Endothelial cell of umbilical vein (primary cell): ENCODE measurements at regions not wholly inside any gene's neighbourhood (a gene's known extent, or its start where the extent isn't known, plus 50 kb on each side); places are given as distances from the start of the nearest gene placed in this dataset.

Experiments
- BruUV-seq: library from RNA; stranded (reverse); fragments of 400-500 nt; replicated peaks from 2 replicates; lab custom pipeline; 2021; lab: Mats Ljungman, UMichigan
- CTCF ChIA-PET: fragments of 300-600, 350-600 bp; sonication (Branson Sonifier 250); formaldehyde crosslinking; loops from one replicate; lab custom pipeline; 2021; ENCODE audit warnings: antibody characterized with exemption, inconsistent platforms; lab: Charles Lee
- POLR2A ChIA-PET: fragments of 300-600, 350-600 bp; sonication (Branson Sonifier 250); formaldehyde crosslinking; loops from one replicate; lab custom pipeline; 2021; ENCODE audit warnings: antibody characterized with exemption, inconsistent platforms; lab: Charles Lee
- DNase-seq: peaks from one replicate; pipeline ENCODE4 v3.0.0-alpha.2; 2011; ENCODE audit warnings: low read depth, low spot score
- FAIRE-seq: peaks from 2 replicates; lab custom pipeline; 2011; peaks lifted over from hg19 to GRCh38; lab: Jason Lieb, UNC
- H2AFZ ChIP-seq: 2 replicates; pipeline ENCODE4 v1.6.0; 2012; ENCODE audit warnings: low read depth, low read length, control low read depth, inconsistent platforms
- H3K27ac ChIP-seq: 2 replicates; pipeline ENCODE4 v1.5.1; 2011; ENCODE audit warnings: low read depth, mild to moderate bottlenecking, control low read depth, low read length, moderate library complexity; ENCODE audit not compliant: insufficient read depth
- H3K27me3 ChIP-seq, 2 experiments: 2 replicates each; pipeline versions ENCODE4 v1.6.0 to v1.6.1; 2011; ENCODE audit warnings: low read length in 2 of 2, mixed read lengths in 1 of 2; ENCODE audit not compliant: control insufficient read depth in 2 of 2, insufficient read depth in 2 of 2
- H3K36me3 ChIP-seq, 2 experiments: 2 replicates in 1 of 2; 3 replicates in 1 of 2; pipeline ENCODE4 v1.5.1; 2011; ENCODE audit warnings: low read length in 2 of 2, mild to moderate bottlenecking in 1 of 2, moderate library complexity in 1 of 2; ENCODE audit not compliant: control insufficient read depth in 2 of 2, insufficient read depth in 2 of 2; ENCODE audit errors: extremely low read depth in 1 of 2
- H3K4me1 ChIP-seq: 3 replicates; pipeline ENCODE4 v1.5.1; 2011; ENCODE audit warnings: mild to moderate bottlenecking, low read length; ENCODE audit not compliant: control insufficient read depth, insufficient read depth; ENCODE audit errors: extremely low read depth
- H3K4me2 ChIP-seq: 2 replicates; pipeline ENCODE4 v1.6.1; 2011; ENCODE audit warnings: low read length, control low read depth, mixed read lengths; ENCODE audit not compliant: insufficient read depth
- H3K4me3 ChIP-seq, 3 experiments: fragments of 200-600 bp in 1 of 3; sonication (generic), shearing (Covaris generic) in 1 of 3; replicated peaks in 1 of 3; 2 replicates each; pipeline ENCODE4 v1.5.1; 2011 to 2016; ENCODE audit warnings: control low read depth in 3 of 3, low read length in 3 of 3, mild to moderate bottlenecking in 2 of 3, inconsistent platforms in 1 of 3, low read depth in 1 of 3, moderate library complexity in 1 of 3; ENCODE audit not compliant: insufficient read depth in 1 of 3
- H3K79me2 ChIP-seq: 2 replicates; pipeline ENCODE4 v1.6.0; 2012; ENCODE audit warnings: low read length, inconsistent platforms; ENCODE audit not compliant: control insufficient read depth, insufficient read depth
- H3K9ac ChIP-seq: replicated peaks from 2 replicates; pipeline ENCODE3; 2011; ENCODE audit warnings: low read length, control low read depth; ENCODE audit not compliant: insufficient read depth; ENCODE audit errors: extremely low read depth
- H3K9me1 ChIP-seq: replicated peaks from 3 replicates; pipeline ENCODE4 v1.6.0; 2011; ENCODE audit warnings: mild to moderate bottlenecking, low read length; ENCODE audit not compliant: control insufficient read depth, insufficient read depth; ENCODE audit errors: extremely low read depth
- H3K9me3 ChIP-seq: replicated peaks from 2 replicates; pipeline ENCODE4 v1.5.1; 2012; ENCODE audit warnings: low read length, inconsistent platforms; ENCODE audit not compliant: control insufficient read depth, insufficient read depth
- H4K20me1 ChIP-seq: replicated peaks from 2 replicates; pipeline ENCODE3; 2011; ENCODE audit warnings: mild to moderate bottlenecking, low read length; ENCODE audit not compliant: control insufficient read depth, insufficient read depth; ENCODE audit errors: extremely low read depth
- CTCF ChIP-seq, 2 donors: IDR thresholded peaks; 1 replicate in 1 of 2; 2 replicates in 1 of 2; pipeline ENCODE4 v1.5.1; 2011; ENCODE audit warnings: low read length in 2 of 2, mild to moderate bottlenecking in 2 of 2, moderate library complexity in 2 of 2, control low read depth in 1 of 2, inconsistent platforms in 1 of 2, low read depth in 1 of 2; ENCODE audit not compliant: insufficient read depth in 1 of 2; ENCODE audit errors: extremely low read depth in 1 of 2
- EZH2 ChIP-seq: IDR thresholded peaks from 2 replicates; pipeline ENCODE4 v1.6.1; 2012; ENCODE audit warnings: borderline replicate concordance, low read depth, mild to moderate bottlenecking, moderate library complexity, low read length, inconsistent platforms; ENCODE audit not compliant: severe bottlenecking
- FOS ChIP-seq: IDR thresholded peaks from 2 replicates; pipeline ENCODE4 v1.6.1; 2011; ENCODE audit warnings: mild to moderate bottlenecking, low read length, moderate library complexity, borderline replicate concordance; ENCODE audit not compliant: insufficient read depth
- GATA2 ChIP-seq: IDR thresholded peaks from 2 replicates; pipeline ENCODE4 v1.7.0; 2011; ENCODE audit warnings: low read depth, mild to moderate bottlenecking, moderate library complexity, mixed read lengths, low read length; ENCODE audit not compliant: insufficient read length, insufficient read depth
- JUN ChIP-seq: IDR thresholded peaks from 2 replicates; pipeline ENCODE4 v1.6.1; 2011; ENCODE audit warnings: borderline replicate concordance, low read depth; ENCODE audit not compliant: insufficient read length, insufficient read depth
- MAX ChIP-seq: IDR thresholded peaks from 2 replicates; pipeline ENCODE4 v1.6.1; 2011; ENCODE audit not compliant: insufficient read depth, insufficient read length
- MYC ChIP-seq: IDR thresholded peaks from one replicate; pipeline ENCODE4 v1.6.1; 2011; ENCODE audit warnings: mild to moderate bottlenecking, low read depth, low read length
- POLR2A ChIP-seq: IDR thresholded peaks from 2 replicates; pipeline ENCODE4 v1.6.1; 2012; ENCODE audit warnings: low read depth, mild to moderate bottlenecking, control low read depth, low read length
- POLR2AphosphoS5 ChIP-seq: IDR thresholded peaks from 2 replicates; pipeline ENCODE4 v1.6.1; 2012; ENCODE audit warnings: low read depth, mild to moderate bottlenecking, control low read depth, low read length, moderate library complexity; ENCODE audit not compliant: insufficient read depth
- dilution Hi-C: fragments of 300-500 bp; cut with MboI; formaldehyde crosslinking; loops from one replicate; pipeline ENCODE4 v1.15.0; 2019; ENCODE audit warnings: low sequenced_read_pairs; ENCODE audit not compliant: extremely low pct_ligation_motif_present
- intact Hi-C: fragments of 100-400 bp; cut with micrococcal nuclease; formaldehyde crosslinking; loops from one replicate; pipeline ENCODE4 v1.10.0; 2022

- ChIA-PET POLR2A (no interaction called here), CTCF (interaction anchor here (0.6 to 1.2 kb wide), 2 partner anchors 214 to 440 kb away, joined by 3 to 5 read pairs; no protein-coding TSS in a partner anchor)
- dilution Hi-C loops: no loop called here
- H3K4me2 ChIP-seq: no peak overlapping the region
- TF ChIP-seq EZH2 (no peak), GATA2 (no peak), FOS (no peak), POLR2A (no peak), POLR2AphosphoS5 (no peak), MYC (no peak), JUN (no peak)
- H3K4me1 ChIP-seq: no peaks in the 10 kb centered on the region
- no peak overlapping the region for H3K4me3 ChIP-seq
- no peaks in the 10 kb centered on the region for H4K20me1 ChIP-seq
- H3K9ac ChIP-seq: no peak overlapping the region
- H3K9me1 ChIP-seq: no peaks in the 10 kb centered on the region
- no TSS peak for BruUV-seq
- H2AFZ ChIP-seq: no peak overlapping the region
- DNase-seq: no peak
- no peaks in the 10 kb centered on the region for H3K79me2 ChIP-seq
- intact Hi-C loops: no loop called here
- H3K27me3 ChIP-seq: no peaks in the 10 kb centered on the region
- no peak overlapping the region for H3K27ac ChIP-seq
- H3K9me3 ChIP-seq: no peaks in the 10 kb centered on the region
- H3K36me3 ChIP-seq: no peaks in the 10 kb centered on the region
- FAIRE-seq: no peak
These were observed 241.6 kb upstream of the DUSP10 start for GRCh38 chr1:221983444-221983843.

GRCh38 chr1:221981461-221981860 is 239.6 kb upstream of the DUSP10 start:
- ChIA-PET CTCF (no interaction called here), POLR2A (no interaction called here)
- H3K27ac ChIP-seq: no peak overlapping the region
- DNase-seq: no peak
- no peak overlapping the region for H2AFZ ChIP-seq
- no peak for FAIRE-seq
- H3K79me2 ChIP-seq: no peaks in the 10 kb centered on the region
- BruUV-seq: no TSS peak
- dilution Hi-C loops: no loop called here
- no peaks in the 10 kb centered on the region for H3K36me3 ChIP-seq
- no peaks in the 10 kb centered on the region for H3K27me3 ChIP-seq
- no peak overlapping the region for H3K9ac ChIP-seq
- H3K9me1 ChIP-seq: no peaks in the 10 kb centered on the region
- intact Hi-C loops: no loop called here
- no peak overlapping the region for H3K4me3 ChIP-seq
- H4K20me1 ChIP-seq: no peaks in the 10 kb centered on the region
- no peak overlapping the region for H3K4me2 ChIP-seq
- TF ChIP-seq POLR2A (no peak), GATA2 (no peak), JUN (no peak), CTCF (IDR thresholded peaks at IDR 0.05; ENCODE audit: extremely low read depth in 1 of 2, insufficient read depth in 1 of 2, low read depth in 1 of 2, low read length in 2 of 2) (no peak), MAX (no peak), FOS (no peak), POLR2AphosphoS5 (no peak), MYC (no peak), EZH2 (no peak)
- H3K4me1 ChIP-seq: no peaks in the 10 kb centered on the region
- H3K9me3 ChIP-seq: no peaks in the 10 kb centered on the region
